H9 (cell line): ENCODE measurements at regions not wholly inside any gene's neighbourhood (a gene's known extent, or its start where the extent isn't known, plus 50 kb on each side); places are given as distances from the start of the nearest gene placed in this dataset.
A peak's percentile ranks its signal among the peaks of the same experiment; 100 is the strongest.

Experiments used
- DNase-seq: peaks from one replicate; pipeline ENCODE4 v3.0.0-alpha.2; 2017
- H2AFZ ChIP-seq: one replicate; pipeline ENCODE4 v1.6.1; 2013; ENCODE audit warnings: mild to moderate bottlenecking, low read length, control low read depth, moderate library complexity
- H2AK5ac ChIP-seq: 2 replicates; pipeline ENCODE4 v1.6.1; 2013; ENCODE audit warnings: low read length, control low read depth, mixed read lengths; ENCODE audit not compliant: insufficient read length
- H2BK120ac ChIP-seq: one replicate; pipeline ENCODE4 v1.6.1; 2013; ENCODE audit warnings: low read depth, mild to moderate bottlenecking, low read length, control low read depth, inconsistent platforms; ENCODE audit not compliant: poor library complexity, severe bottlenecking
- H2BK12ac ChIP-seq: 2 replicates; pipeline ENCODE4 v1.6.1; 2013; ENCODE audit warnings: low read length, control low read depth, mixed read lengths, low read depth; ENCODE audit not compliant: insufficient read length
- H2BK15ac ChIP-seq: 2 replicates; pipeline ENCODE4 v1.6.1; 2013; ENCODE audit warnings: low read depth, low read length, control low read depth
- H2BK20ac ChIP-seq: one replicate; pipeline ENCODE4 v1.6.1; 2013; ENCODE audit warnings: low read depth, mild to moderate bottlenecking, low read length, control low read depth, inconsistent platforms; ENCODE audit not compliant: poor library complexity, severe bottlenecking
- H2BK5ac ChIP-seq: 2 replicates; pipeline ENCODE4 v1.6.1; 2013; ENCODE audit warnings: low read length, control low read depth, mixed read lengths; ENCODE audit not compliant: insufficient read length
- H3K14ac ChIP-seq: 2 replicates; pipeline ENCODE4 v1.6.1; 2013; ENCODE audit warnings: low read length, control low read depth; ENCODE audit not compliant: insufficient read depth
- H3K18ac ChIP-seq: 2 replicates; pipeline ENCODE4 v1.6.1; 2013; ENCODE audit warnings: low read depth, mild to moderate bottlenecking, mixed read lengths, low read length, control low read depth; ENCODE audit not compliant: insufficient read length
- H3K23ac ChIP-seq: 2 replicates; pipeline ENCODE4 v1.6.1; 2013; ENCODE audit warnings: low read length, control low read depth, mixed read lengths, low read depth; ENCODE audit not compliant: insufficient read length
- H3K23me2 ChIP-seq: 2 replicates; pipeline ENCODE4 v1.6.1; 2013; ENCODE audit warnings: low read depth, mild to moderate bottlenecking, mixed read lengths, low read length, control low read depth; ENCODE audit not compliant: insufficient read length, poor library complexity, severe bottlenecking
- H3K27ac ChIP-seq: 2 replicates; pipeline ENCODE4 v1.5.1; 2013; ENCODE audit warnings: low read length, control low read depth, mixed read lengths, low read depth; ENCODE audit not compliant: insufficient read length
- H3K27me3 ChIP-seq: 2 replicates; pipeline ENCODE4 v1.6.1; 2013; ENCODE audit warnings: low read length, control low read depth, inconsistent platforms; ENCODE audit not compliant: insufficient read depth
- H3K4ac ChIP-seq: 2 replicates; pipeline ENCODE4 v1.6.1; 2013; ENCODE audit warnings: low read depth, mild to moderate bottlenecking, control low read depth, inconsistent platforms, low read length, moderate library complexity
- H3K4me1 ChIP-seq: 2 replicates; pipeline ENCODE4 v1.6.1; 2013; ENCODE audit warnings: low read length, control low read depth, inconsistent platforms; ENCODE audit not compliant: insufficient read depth
- H3K4me2 ChIP-seq: 2 replicates; pipeline ENCODE4 v1.6.1; 2013; ENCODE audit warnings: low read length, control low read depth, mixed read lengths; ENCODE audit not compliant: insufficient read length, insufficient read depth
- H3K56ac ChIP-seq: 2 replicates; pipeline ENCODE4 v1.6.1; 2013; ENCODE audit warnings: low read depth, mild to moderate bottlenecking, mixed read lengths, low read length, control low read depth; ENCODE audit not compliant: insufficient read length
- H3K79me1 ChIP-seq: 2 replicates; pipeline ENCODE4 v1.6.1; 2013; ENCODE audit warnings: low read depth, mild to moderate bottlenecking, moderate library complexity, low read length, control low read depth, inconsistent platforms; ENCODE audit not compliant: insufficient read depth, poor library complexity, severe bottlenecking
- H3K79me2 ChIP-seq: 2 replicates; pipeline ENCODE4 v1.6.1; 2013; ENCODE audit warnings: low read length, control low read depth, inconsistent platforms; ENCODE audit not compliant: insufficient read depth
- H3K9ac ChIP-seq: 2 replicates; pipeline ENCODE4 v1.6.1; 2013; ENCODE audit warnings: low read length, control low read depth, mixed read lengths; ENCODE audit not compliant: insufficient read length; ENCODE audit errors: extremely low read depth
- H3K9me3 ChIP-seq: one replicate; pipeline ENCODE4 v1.6.1; 2013; ENCODE audit warnings: low read depth, low read length, inconsistent platforms; ENCODE audit not compliant: control insufficient read depth
- H3T11ph ChIP-seq: one replicate; pipeline ENCODE4 v1.6.1; 2013; ENCODE audit warnings: mild to moderate bottlenecking, low read length, control low read depth, inconsistent platforms
- H4K20me1 ChIP-seq: one replicate; pipeline ENCODE4 v1.6.1; 2013; ENCODE audit not compliant: control insufficient read depth, insufficient read length, insufficient read depth
- H4K5ac ChIP-seq: 2 replicates; pipeline ENCODE4 v1.6.1; 2013; ENCODE audit warnings: low read depth, mild to moderate bottlenecking, mixed read lengths, low read length, control low read depth; ENCODE audit not compliant: insufficient read length
- H4K8ac ChIP-seq: replicated peaks from 2 replicates; pipeline ENCODE4 v1.6.1; 2013; ENCODE audit warnings: low read length, control low read depth, mixed read lengths, low read depth; ENCODE audit not compliant: insufficient read length
- H4K91ac ChIP-seq: 2 replicates; pipeline ENCODE4 v1.6.1; 2013; ENCODE audit warnings: low read depth, mild to moderate bottlenecking, moderate library complexity, mixed read lengths, low read length, control low read depth; ENCODE audit not compliant: insufficient read length
- H3K27ac Mint-ChIP-seq, 3 experiments: 2 replicates in 2 of 3; 3 replicates in 1 of 3; pipeline ENCODE4 v1.8.0; 2020 to 2021; ENCODE audit warnings: mixed read lengths in 3 of 3, mild to moderate bottlenecking in 1 of 3, moderate library complexity in 1 of 3
- H3K27me3 Mint-ChIP-seq: 2 replicates; pipeline ENCODE4 v1.8.0; 2021; ENCODE audit warnings: low read depth, mild to moderate bottlenecking, moderate library complexity, mixed read lengths
- H3K36me3 Mint-ChIP-seq, 3 experiments: 2 replicates in 2 of 3; 3 replicates in 1 of 3; pipeline ENCODE4 v1.8.0; 2020 to 2021; ENCODE audit warnings: low read depth in 3 of 3, mixed read lengths in 3 of 3; ENCODE audit not compliant: insufficient read depth in 1 of 3
- H3K4me1 Mint-ChIP-seq, 2 experiments: 2 replicates each; pipeline ENCODE4 v1.8.0; 2020; ENCODE audit warnings: mixed read lengths in 2 of 2
- H3K4me3 Mint-ChIP-seq, 2 experiments: 2 replicates in 1 of 2; 3 replicates in 1 of 2; pipeline ENCODE4 v1.8.0; 2020 to 2021; ENCODE audit warnings: mild to moderate bottlenecking in 2 of 2, mixed read lengths in 2 of 2, moderate library complexity in 1 of 2
- H3K9me3 Mint-ChIP-seq, 2 experiments: 2 replicates in 1 of 2; 3 replicates in 1 of 2; pipeline ENCODE4 v1.8.0; 2020; ENCODE audit warnings: mild to moderate bottlenecking in 2 of 2, mixed read lengths in 2 of 2, moderate library complexity in 1 of 2
- CTCF ChIP-seq: fragments of 200-600 bp; sonication (generic); conservative IDR thresholded peaks from 3 replicates; pipeline ENCODE4 v1.8.0; 2021; ENCODE audit warnings: antibody characterized with exemption, mild to moderate bottlenecking
- WGBS: extraction: QIAGEN DNeasy Blood & Tissue Kit; methylation state at CpG from one replicate; pipeline ENCODE4 v1.1.7; 2013; ENCODE audit warnings: missing lambda C conversion rate, low lambda C conversion rate, mixed read lengths; ENCODE audit not compliant: insufficient read length; ENCODE audit errors: extremely low coverage; 5-methylcytosine and 5-hydroxymethylcytosine counted together

GRCh38 chr5:173497685-173498084 is 118.8 kb downstream of the BOD1 start:
- WGBS: no CpG with 5 or more reads among the region's 12 CpGs
- Mint-ChIP-seq H3K27ac (peak overlapping the region in 1 of 3 experiments; percentile 72; a peak in 1 of 7 replicates), H3K9me3 (peaks cover 0 to 6% of the 10 kb centered on the region in 2 experiments; a peak in 1 of 5 replicates), H3K36me3 (no peaks in the 10 kb centered on the region), H3K27me3 (peaks cover 4% of the 10 kb centered on the region), H3K4me3 (no peak overlapping the region), H3K4me1 (peaks cover 10 to 15% of the 10 kb centered on the region in 2 experiments)
- H2BK120ac ChIP-seq: no peak overlapping the region
- no peak overlapping the region for H4K8ac ChIP-seq
- no peak overlapping the region for H2BK20ac ChIP-seq
- H2BK12ac ChIP-seq: no peak overlapping the region
- no peak overlapping the region for H3K9ac ChIP-seq
- no peak overlapping the region for H2BK5ac ChIP-seq
- no peak for TF ChIP-seq CTCF
- H4K5ac ChIP-seq: no peak overlapping the region
- peak; percentile 28 for DNase-seq
- no peaks in the 10 kb centered on the region for H3K9me3 ChIP-seq
- no peak overlapping the region for H3K56ac ChIP-seq
- H3K79me1 ChIP-seq: no peaks in the 10 kb centered on the region
- H3K79me2 ChIP-seq: no peaks in the 10 kb centered on the region
- no peak overlapping the region for H3T11ph ChIP-seq
- no peak overlapping the region for H3K18ac ChIP-seq
- H4K20me1 ChIP-seq: no peaks in the 10 kb centered on the region
- H3K4me2 ChIP-seq: no peak overlapping the region
- peaks cover 2% of the 10 kb centered on the region; the same call in 1 of the 2 replicates for H3K4me1 ChIP-seq
- H2AFZ ChIP-seq: no peak overlapping the region
- H3K23me2 ChIP-seq: peaks cover 4% of the 10 kb centered on the region
- no peak overlapping the region for H3K14ac ChIP-seq
- no peak overlapping the region for H3K4ac ChIP-seq
- H2AK5ac ChIP-seq: no peak overlapping the region
- H3K27ac ChIP-seq: no peak overlapping the region
- no peak overlapping the region for H2BK15ac ChIP-seq
- no peak overlapping the region for H3K23ac ChIP-seq
- no peak overlapping the region for H4K91ac ChIP-seq
- H3K27me3 ChIP-seq: no peaks in the 10 kb centered on the region
